Tibial nerve (tissue), 4 donors: ENCODE measurements at regions not wholly inside any gene's neighbourhood (a gene's known extent, or its start where the extent isn't known, plus 50 kb on each side); places are given as distances from the start of the nearest gene placed in this dataset.

Source experiments
- DNase-seq, 2 donors: peaks; one replicate each; pipeline ENCODE4 v3.0.0-alpha.2; 2019; ENCODE audit warnings: low spot score in 2 of 2
- H3K27ac ChIP-seq, 4 donors: fragments of 200-600 bp; sonication (generic) in 3 of 4; one replicate each; pipeline ENCODE4 v1.5.1; 2017 to 2019; ENCODE audit warnings: mild to moderate bottlenecking in 1 of 4
- H3K27me3 ChIP-seq, 2 donors: fragments of 200-600 bp; sonication (generic) in 1 of 2; one replicate each; pipeline versions ENCODE4 v1.5.1 to v1.6.0; 2017 to 2019
- H3K36me3 ChIP-seq, 3 donors: fragments of 200-600 bp; sonication (generic); one replicate each; pipeline ENCODE4 v1.5.1; 2018 to 2019
- H3K4me1 ChIP-seq, 4 donors: fragments of 200-600 bp; sonication (generic) in 3 of 4; one replicate each; pipeline ENCODE4 v1.5.1; 2017 to 2019
- H3K4me3 ChIP-seq, 4 donors: fragments of 200-600 bp; sonication (generic) in 3 of 4; one replicate each; pipeline ENCODE4 v1.5.1; 2017 to 2019; ENCODE audit warnings: mild to moderate bottlenecking in 1 of 4, moderate library complexity in 1 of 4
- H3K9me3 ChIP-seq, 4 donors: fragments of 200-600 bp; sonication (generic) in 3 of 4; one replicate each; pipeline ENCODE4 v1.5.1; 2017 to 2019
- EP300 ChIP-seq, 2 donors: sonication (generic); formaldehyde crosslinking; IDR thresholded peaks; one replicate each; pipeline ENCODE4 v1.6.1; 2017; ENCODE audit warnings: antibody characterized with exemption in 2 of 2, mild to moderate bottlenecking in 1 of 2
- POLR2A ChIP-seq, 2 donors: fragments of 450-650 bp; IDR thresholded peaks; one replicate each; pipeline ENCODE4 v1.6.1; 2017; ENCODE audit warnings: antibody characterized with exemption in 2 of 2, mild to moderate bottlenecking in 2 of 2, moderate library complexity in 2 of 2
- WGBS, 2 donors: methylation state at CpG; one replicate each; pipeline ENCODE4 v1.1.5; 2018; 5-methylcytosine and 5-hydroxymethylcytosine counted together
- TF ChIP-seq, protein P1 (sequence below), 5 experiments: fragments of 200-600 bp in 3 of 5; fragments of 450-650 bp in 2 of 5; sonication (generic) in 3 of 5; IDR thresholded peaks; one replicate each; pipeline ENCODE4 v1.5.1; 2016 to 2019; ENCODE audit warnings: antibody characterized with exemption in 5 of 5, mild to moderate bottlenecking in 3 of 5, moderate library complexity in 2 of 5

DNA sequence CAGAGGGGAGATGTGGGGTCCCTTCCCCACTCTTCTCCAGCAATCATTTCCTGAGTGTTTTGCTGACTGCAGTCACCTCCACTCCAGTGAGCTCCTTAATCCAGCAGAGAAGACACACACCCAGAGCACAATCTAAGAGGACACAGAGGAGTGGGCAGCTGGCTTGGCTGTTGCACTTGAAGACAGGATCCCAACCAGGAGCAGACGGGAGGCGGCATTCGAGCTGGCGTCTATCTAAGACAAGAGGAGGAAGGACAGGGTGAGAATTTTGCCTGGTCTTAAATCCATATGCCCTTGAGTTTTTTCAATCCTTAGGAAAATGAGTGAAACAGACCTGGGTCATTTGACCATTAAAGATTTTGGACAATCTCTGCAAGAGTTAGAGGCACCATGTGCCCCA lies 56.1 kb upstream of the SIM2 start:
- no peak for DNase-seq
- Histone ChIP-seq H3K4me1 (no peaks in the 10 kb centered on the region), H3K36me3 (no peaks in the 10 kb centered on the region), H3K27me3 (peaks cover 0 to 11% of the 10 kb centered on the region in 2 donors), H3K9me3 (peaks cover 0 to under 1% (median 0%) of the 10 kb centered on the region in 4 donors), H3K27ac (no peak overlapping the region), H3K4me3 (no peak overlapping the region)
- 88% methylated on average over 4 of the region's 4 CpGs for WGBS, 2 donors
- TF ChIP-seq EP300 (IDR thresholded peaks at IDR 0.05), result no peak
- TF ChIP-seq, protein P1, sequence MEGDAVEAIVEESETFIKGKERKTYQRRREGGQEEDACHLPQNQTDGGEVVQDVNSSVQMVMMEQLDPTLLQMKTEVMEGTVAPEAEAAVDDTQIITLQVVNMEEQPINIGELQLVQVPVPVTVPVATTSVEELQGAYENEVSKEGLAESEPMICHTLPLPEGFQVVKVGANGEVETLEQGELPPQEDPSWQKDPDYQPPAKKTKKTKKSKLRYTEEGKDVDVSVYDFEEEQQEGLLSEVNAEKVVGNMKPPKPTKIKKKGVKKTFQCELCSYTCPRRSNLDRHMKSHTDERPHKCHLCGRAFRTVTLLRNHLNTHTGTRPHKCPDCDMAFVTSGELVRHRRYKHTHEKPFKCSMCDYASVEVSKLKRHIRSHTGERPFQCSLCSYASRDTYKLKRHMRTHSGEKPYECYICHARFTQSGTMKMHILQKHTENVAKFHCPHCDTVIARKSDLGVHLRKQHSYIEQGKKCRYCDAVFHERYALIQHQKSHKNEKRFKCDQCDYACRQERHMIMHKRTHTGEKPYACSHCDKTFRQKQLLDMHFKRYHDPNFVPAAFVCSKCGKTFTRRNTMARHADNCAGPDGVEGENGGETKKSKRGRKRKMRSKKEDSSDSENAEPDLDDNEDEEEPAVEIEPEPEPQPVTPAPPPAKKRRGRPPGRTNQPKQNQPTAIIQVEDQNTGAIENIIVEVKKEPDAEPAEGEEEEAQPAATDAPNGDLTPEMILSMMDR (IDR thresholded peaks at IDR 0.05), result no peak
- TF ChIP-seq POLR2A (IDR thresholded peaks at IDR 0.05), result no peak

GRCh38 chr21:36643374-36644250 lies 55.3 kb upstream of the SIM2 start:
- Histone ChIP-seq H3K4me1 (no peaks in the 10 kb centered on the region), H3K27ac (no peak overlapping the region), H3K4me3 (no peak overlapping the region), H3K27me3 (peaks cover 0 to 13% of the 10 kb centered on the region in 2 donors), H3K9me3 (no peaks in the 10 kb centered on the region), H3K36me3 (no peaks in the 10 kb centered on the region)
- no peak for TF ChIP-seq POLR2A (IDR thresholded peaks at IDR 0.05)
- no peak for DNase-seq
- WGBS, 2 donors, result 92 to 93% methylated on average over 12 of the region's 12 CpGs

DNA sequence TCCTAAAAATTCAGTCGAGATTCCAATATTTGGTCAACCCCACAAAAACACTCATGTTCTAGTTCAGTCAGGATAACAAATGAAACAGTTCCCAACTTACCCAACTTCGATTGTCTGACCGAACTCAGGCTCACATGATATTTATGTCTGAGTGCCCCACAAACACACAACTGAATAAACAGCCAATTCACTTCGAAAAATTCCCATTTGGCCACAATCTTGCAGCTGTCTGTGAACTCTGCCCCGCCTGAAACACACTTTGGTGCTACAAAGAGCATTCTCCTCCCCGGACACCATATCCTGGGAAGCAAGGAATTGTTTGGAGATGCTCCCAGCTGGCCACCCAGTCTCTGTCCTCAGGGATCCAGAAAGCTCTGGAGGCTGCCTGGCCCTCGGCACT lies 52.9 kb upstream of the SIM2 start:
- peaks cover 0 to 13% of the 10 kb centered on the region in 2 donors for H3K27me3 ChIP-seq
- H3K36me3 ChIP-seq, result no peaks in the 10 kb centered on the region
- DNase-seq, result no peak
- no peaks in the 10 kb centered on the region for H3K9me3 ChIP-seq
- no peaks in the 10 kb centered on the region for H3K4me1 ChIP-seq
- H3K4me3 ChIP-seq, result no peak overlapping the region
- WGBS, 2 donors, result 59 to 67% methylated on average over 7 of the region's 7 CpGs
- H3K27ac ChIP-seq, result no peak overlapping the region
- no peak for TF ChIP-seq EP300 (IDR thresholded peaks at IDR 0.05)
- TF ChIP-seq, protein P1 (IDR thresholded peaks at IDR 0.05), result no peak
- no peak for TF ChIP-seq POLR2A (IDR thresholded peaks at IDR 0.05)

GRCh38 chr21:36646645-36647044 lies 52.3 kb upstream of the SIM2 start:
- no peak overlapping the region for H3K4me3 ChIP-seq
- 85 to 89% methylated on average over 6 of the region's 6 CpGs for WGBS, 2 donors
- no peaks in the 10 kb centered on the region for H3K36me3 ChIP-seq
- TF ChIP-seq, protein P1 (IDR thresholded peaks at IDR 0.05), result no peak
- TF ChIP-seq POLR2A (IDR thresholded peaks at IDR 0.05) (no peak), EP300 (IDR thresholded peaks at IDR 0.05) (no peak)
- H3K9me3 ChIP-seq, result no peaks in the 10 kb centered on the region
- H3K27me3 ChIP-seq, result peaks cover 0 to 13% of the 10 kb centered on the region in 2 donors
- H3K27ac ChIP-seq, result no peak overlapping the region
- no peaks in the 10 kb centered on the region for H3K4me1 ChIP-seq
- DNase-seq, result no peak

DNA sequence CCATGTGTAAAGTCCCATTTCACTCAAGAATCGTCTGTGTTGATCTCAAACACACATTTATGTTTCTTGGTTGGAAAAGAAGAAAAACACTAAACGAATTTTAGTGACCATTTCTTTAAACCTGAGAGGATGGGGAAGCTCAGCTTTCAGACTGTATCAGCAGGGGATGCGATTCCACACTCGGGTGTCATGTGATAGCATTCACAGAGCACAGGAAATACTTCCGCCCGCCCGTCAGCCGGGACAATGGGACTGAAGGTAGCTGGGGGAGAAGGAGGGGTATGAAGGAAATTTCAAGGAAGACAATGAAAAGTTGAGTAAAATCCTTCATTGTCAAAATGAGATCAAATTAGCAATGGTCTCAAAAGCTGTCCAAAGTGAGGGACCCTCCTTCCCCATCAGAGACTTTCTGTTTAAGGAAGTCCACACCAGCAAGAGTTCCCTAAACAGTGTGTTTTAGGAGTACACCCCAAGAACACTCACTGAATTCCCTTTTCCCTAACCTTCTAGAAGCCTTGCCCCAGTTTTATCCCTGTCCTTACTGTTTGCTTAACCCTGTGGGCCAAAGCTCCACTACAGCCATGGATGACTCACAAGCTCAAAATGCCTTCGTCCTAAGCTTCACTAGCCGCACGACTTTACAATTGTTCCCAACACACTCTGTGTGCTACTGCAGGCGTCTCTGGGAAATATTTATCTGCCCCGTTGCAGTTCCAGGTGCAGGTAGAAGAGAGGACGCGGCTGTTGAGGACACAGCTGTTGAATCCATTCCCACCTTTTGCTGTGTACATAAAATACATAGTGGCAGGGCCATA lies 51.4 kb upstream of the SIM2 start:
- no peaks in the 10 kb centered on the region for H3K4me1 ChIP-seq
- no peak for TF ChIP-seq EP300 (IDR thresholded peaks at IDR 0.05)
- TF ChIP-seq POLR2A (IDR thresholded peaks at IDR 0.05), result no peak
- TF ChIP-seq, protein P1 (IDR thresholded peaks at IDR 0.05), result no peak
- peaks cover 0 to 13% of the 10 kb centered on the region in 2 donors for H3K27me3 ChIP-seq
- H3K36me3 ChIP-seq, result no peaks in the 10 kb centered on the region
- no peaks in the 10 kb centered on the region for H3K9me3 ChIP-seq
- 34 to 36% methylated on average over 15 of the region's 15 CpGs for WGBS, 2 donors
- no peak overlapping the region for H3K27ac ChIP-seq
- H3K4me3 ChIP-seq, result no peak overlapping the region
- no peak for DNase-seq
